Iris pigment epithelial cell (primary cell): ENCODE measurements at regions not wholly inside any gene's neighbourhood (a gene's known extent, or its start where the extent isn't known, plus 50 kb on each side); places are given as distances from the start of the nearest gene placed in this dataset.

Source experiments
- DNase-seq: peaks from one replicate; pipeline ENCODE4 v3.0.0-alpha.2; 2011; ENCODE audit warnings: low read depth

DNA sequence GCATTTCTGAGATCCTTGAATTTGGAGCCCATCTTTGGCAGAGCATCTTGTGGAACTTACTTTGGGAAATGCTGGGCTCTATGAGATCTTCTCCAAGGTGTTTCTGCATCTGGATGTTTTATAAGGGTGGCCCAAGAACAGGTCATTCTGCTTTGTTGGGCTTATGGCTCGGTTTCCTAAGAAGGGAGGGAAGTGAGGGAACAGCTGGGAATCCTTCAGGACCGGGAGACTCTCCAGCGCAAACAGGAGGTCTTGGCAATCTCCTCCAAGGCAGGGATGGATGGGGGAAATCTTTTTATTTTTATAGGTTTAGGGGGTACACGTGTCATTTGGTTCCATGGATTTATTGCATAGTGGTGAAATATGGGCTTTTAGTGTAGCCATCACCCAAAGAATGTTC, 54.7 kb downstream of the IRX3 start:
- no peak for DNase-seq

DNA sequence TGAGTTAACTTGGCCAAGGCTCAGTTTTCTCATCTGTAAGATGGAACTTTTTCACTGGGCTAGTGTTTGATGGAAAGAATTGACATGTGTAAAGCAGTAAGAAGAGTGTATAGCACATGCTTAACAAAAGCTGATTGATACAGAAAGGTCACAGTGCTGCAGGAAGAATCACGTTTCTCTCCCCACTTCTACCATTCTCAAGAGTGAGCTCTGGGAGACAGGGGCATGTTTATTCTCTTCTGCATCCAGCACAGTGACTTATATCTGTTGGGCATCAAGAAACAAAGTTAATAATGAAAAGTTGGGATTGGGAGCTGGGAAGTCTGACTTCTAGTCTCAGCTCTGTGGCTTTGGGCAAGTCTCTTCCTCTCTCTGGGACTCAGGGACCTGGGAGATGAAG, 55.3 kb downstream of the IRX3 start:
- DNase-seq = no peak

DNA sequence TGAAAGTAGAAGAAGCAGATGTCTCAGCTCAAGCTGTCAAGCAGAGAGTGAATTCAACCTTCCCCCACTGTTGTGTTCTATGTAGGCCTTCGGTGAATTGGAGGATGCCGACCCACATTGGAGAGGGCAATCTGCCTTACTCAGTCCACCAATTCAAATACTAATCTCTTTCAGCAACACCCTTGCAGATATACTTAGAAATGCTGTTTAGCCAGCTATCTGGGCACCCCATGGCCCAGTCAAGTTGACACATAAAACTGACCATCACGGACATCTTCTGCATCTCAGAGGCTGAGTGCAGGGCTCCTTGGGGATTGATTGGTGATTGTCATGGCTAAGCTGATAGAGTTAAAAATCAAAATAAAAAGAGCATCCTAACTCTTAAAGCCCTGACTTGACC, 58.3 kb downstream of the IRX3 start:
- no peak for DNase-seq

DNA sequence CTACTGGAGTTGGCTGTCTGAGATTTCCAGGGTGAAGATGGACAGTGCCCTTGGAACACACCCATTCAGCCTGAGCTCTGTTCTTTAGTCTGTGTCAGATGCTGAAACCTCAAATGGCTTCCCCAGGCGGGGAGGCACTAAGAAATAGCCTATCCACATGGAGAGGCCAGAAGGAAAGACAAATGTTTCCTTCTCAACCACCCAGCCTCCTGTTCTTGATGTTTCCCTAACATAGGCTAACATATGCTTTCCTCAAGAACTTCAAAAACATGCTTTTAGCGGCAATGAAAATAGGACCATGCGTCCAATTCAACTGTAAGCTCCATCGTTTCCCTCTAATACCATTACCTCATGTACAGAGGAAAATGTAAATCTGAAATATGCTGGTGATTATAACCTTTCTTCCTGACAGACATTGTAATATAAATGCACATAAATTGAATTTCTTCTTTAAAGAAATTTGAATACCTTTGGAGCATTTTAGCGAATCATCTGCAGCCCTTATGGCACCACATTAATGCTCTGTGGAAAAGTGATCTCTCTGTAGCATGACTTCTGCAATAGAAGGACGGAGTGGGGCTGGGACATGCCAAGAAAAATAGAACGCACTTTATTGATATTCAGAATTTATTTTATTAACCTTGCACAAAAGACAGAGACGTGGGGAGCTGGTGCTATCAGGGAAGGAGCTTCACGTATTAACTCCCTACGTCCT, 60.1 kb downstream of the IRX3 start:
- no peak for DNase-seq

DNA sequence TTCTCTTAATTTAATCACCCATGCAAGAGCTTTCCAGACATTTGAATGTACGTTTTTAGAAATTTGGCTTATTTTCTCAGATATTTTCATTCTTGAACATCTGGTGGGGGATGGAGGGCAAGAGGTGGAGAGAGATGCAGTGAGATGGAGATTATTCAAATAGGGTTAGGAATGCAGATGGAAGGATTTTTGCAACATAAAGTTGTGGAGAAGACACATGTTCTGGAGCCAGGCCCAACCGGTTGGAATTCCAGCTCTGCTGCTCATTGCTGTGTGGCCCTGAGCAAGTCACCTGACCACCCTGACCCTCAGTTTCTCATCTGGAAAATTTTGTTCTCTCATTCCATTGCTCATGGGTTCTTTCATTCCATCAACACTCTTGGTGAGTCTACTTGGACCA, 66.9 kb downstream of the IRX3 start:
- DNase-seq = no peak

DNA sequence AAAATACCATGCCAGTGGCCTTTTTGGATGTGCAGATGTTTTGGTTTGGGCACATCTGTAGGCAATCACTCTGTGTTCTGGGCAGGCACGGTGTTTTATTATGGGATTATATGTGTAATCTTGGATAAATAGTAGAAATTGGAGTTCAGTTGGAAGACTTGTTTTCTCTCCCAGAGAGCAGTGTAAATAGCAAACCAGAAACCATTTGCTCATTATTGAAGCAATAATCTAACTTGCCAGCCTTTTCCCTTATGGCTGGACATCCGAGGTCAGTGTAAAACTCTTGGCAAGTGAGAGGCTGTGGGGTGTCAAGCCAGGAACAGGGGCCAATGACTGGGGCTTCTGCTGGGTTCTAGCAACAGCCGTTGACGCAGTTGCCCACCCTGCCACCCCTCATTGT, 69.9 kb downstream of the IRX3 start:
- no peak for DNase-seq

DNA sequence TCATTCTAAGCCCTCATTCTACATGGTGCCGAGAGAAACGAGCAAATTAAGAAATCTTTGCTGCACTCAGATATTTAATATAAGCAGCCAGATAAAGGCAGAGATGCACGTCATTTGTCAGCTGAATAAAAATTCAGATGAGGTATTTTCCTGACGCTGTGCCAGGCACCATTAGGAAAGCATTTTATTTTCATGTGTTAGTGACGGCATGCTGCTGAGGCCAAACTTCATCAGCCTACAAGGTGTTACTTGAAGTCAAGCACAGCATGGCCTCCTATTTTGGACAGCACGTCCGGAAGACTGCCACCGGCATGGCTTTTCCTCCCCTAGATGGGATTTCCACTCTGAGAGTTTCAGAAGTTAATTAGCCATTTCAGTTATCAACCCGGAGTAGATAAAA, 70.3 kb downstream of the IRX3 start:
- no peak for DNase-seq

DNA sequence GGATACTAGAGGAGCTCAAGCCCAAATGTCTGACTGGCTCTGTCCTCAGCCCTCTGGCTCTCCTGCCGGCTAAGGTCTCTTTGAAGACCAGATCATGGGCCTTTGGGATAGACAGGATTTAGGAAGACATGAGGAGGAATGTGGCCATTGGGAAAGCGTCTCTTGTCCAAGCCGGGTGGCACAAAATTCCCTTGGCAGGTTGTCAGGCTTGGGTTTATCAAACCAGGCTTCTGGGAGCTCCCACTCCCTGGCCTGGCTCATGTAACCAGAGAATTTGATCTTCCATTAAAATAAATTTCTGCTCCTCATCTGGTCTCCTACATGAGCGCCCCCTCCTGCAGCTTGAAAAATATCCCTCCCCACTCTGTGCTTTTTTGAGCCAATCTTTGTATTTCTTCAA, 71.1 kb downstream of the IRX3 start:
- no peak for DNase-seq

DNA sequence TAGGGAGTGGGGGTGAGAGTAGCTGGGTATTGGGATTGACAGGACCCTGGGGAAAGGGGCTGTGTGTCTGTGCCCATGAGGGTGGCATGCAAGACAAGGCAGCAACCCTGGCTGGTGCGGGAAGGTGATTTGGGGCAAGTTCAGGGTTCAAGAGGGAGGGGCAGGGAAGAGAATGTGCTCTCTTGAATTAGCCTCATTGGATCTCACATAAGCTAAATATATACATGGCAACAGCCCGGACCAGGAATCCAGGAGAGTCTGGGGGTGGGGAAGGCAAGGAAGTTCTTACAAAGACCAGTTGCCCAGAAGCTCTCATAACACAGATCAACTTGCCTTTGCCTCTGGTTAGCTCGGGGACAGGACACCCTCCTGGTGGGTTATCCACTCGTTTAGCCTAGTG, 73.3 kb downstream of the IRX3 start:
- no peak for DNase-seq

DNA sequence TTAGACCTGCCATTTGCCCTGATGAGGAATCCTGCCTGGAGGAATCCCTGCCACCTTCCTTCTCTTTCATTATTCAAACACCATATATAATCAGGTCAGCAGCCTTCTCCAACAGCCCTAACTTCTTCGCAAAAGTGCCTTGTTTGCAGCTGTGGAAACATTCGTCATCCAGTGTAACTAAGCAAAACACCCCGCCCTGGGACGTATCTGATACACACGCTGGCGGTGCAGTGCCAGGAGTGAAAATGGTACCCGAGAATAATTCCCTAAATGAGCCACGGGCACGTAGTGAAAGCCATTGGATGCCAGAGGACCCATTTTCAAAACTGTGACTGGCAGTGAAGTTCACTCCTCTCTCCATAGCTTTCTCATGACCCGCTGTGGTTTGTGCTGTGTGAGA, 73.7 kb downstream of the IRX3 start:
- no peak for DNase-seq

DNA sequence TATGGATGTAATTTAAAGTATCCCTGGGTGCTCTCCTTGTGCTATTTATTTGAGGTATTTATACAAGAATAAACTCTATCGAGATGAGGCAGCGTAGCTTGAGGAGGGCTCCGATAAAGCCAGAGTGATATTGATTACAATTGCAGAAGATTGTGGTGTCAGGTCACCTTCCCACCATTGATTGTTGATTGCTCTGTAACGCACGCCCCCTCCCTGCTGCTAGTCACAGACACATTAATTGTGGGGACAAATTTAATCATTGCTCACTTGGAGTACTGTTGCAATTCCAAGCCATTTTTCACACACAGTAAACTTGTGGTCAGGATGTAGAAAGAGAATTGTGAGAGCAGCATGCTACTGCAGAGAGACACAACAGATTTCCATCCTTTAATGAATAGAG, 75.4 kb downstream of the IRX3 start:
- no peak for DNase-seq

DNA sequence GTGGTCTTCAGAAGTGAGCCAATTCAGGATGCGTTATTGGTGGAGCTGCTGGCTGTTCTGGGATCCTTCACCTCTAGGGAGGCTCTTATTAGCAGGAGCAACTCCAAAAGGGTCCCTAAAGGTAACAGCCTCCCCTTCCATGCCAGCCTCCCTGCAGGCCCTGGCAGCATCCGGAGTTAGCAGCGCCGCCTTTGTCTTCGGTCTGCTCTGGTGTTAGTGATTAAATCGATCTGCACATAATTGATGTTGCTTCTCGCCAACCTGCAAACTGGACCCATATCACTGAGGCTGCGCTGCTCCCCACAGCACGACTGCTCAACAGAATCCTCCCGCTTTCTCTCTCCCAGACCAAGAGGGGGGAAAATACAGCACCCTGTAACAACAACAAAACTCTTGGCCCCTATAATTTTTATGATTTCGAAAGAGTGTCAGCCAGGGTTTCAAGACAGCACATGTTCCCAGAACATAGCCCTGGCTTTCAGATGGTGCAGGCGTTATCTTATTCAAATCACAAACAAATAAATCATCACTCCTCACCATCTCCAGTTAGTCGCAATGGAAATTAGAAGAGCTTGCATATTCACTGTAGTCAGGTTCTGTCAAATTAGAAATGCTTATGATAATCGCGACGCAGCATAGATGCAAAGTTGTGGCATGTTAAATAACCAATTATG, 76.0 kb downstream of the IRX3 start:
- DNase-seq = no peak

DNA sequence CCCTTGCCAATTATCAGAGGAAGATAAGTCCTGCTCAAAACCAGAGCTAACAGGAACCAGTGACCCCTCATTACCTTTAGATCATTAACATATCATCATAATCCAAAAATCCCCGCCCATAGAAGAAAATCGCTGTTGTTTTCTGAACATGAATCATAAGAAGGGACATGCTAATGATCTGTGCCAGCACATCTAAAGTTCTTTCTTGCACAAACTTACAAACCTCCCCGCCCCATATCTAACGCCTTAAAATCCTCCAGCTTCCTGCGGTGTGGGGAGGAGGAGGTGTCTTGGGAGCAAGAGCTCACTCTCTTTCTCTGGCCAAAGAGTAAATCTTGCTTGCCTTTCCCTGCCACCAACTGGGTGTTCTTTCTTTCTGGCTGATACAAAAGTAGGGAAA, 78.3 kb downstream of the IRX3 start:
- peak; percentile 5 for DNase-seq

DNA sequence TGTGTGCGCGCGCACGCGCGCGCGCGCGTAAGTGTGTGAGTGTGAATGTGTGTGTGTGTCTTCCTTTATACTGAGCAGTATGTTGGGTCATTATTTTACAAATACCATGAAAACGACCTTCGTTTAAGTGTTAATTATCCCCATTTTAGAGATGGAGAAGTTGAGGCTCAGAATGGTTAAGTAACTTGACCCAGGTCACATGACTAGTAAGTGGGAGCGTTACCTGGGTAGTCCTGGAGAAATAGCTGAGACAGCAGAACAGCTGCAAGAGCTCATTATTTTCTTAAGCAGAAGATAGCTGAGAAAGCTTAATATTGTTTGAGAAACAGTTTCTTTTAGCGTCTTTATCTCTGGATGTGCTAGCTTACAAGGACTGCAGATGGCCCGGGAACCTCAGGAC, 78.8 kb downstream of the IRX3 start:
- no peak for DNase-seq

DNA sequence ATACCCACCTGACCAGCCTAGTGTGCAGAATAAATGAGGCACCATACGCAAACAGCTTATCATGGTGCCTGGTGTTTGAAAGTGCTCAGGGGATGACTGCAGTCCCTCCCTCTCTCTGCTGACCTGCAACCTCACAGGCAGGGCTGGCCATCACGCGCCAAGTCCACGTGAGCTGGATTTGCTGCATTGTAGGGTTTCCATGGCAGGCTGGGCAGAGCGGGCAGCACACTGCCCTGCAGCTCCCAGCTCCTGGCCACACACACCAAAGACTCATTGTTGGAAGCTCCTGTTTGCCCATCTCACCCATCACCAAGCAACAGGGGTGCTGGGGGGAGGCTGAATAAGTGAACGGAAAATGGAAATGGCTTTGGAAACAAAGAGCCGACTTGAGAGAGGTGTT, 81.8 kb downstream of the IRX3 start:
- no peak for DNase-seq

DNA sequence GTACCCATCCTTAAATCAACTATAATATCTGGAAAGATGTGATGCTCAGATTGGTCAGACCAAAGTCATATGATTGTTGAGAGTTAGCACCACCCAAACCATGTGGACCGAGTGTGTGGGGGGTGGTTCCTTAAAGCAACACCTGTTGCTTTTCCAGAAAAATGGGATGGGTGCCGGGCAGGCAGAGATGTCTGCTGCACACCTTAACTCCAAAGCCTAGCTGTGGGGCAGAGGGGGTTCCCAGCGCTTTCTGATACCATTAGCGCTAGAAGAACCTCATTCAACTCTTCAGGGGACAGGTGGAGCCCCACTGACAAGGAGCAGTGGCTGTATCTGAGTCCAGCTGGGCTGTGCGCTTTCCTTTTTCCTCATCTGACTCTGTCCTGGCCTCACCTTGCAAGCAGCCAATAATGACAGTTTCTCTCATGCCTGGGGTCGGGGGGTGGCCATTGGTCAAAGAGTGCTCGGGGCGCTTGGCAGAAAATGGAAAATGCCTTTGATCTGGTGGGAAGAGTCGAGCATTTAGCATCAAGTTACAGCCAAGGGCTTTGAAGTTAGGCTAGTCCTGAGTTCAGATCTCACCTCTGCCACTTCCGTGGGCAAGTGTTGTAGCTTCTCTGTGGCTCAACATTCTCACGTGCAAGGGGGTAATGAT, 82.6 kb downstream of the IRX3 start:
- DNase-seq = no peak

DNA sequence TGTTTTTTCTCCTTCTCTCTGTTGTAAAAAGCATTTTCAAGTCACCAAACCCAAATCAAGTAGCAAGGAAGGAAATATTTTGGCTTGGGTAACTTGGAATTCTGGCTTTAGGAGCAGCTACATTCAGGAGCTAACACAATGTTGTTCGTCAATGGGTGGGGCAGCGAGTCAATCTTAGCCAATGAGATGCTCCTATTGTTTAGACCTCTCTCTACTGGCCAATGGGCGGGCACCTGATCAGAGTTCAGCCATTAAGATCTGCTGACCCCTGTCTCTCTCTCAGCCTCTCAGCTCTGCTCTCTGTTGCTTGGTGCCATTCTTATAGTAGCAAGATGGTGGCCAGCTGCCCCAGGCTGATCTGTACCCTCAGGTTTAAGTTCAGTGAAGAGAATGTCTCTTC, 83.2 kb downstream of the IRX3 start:
- DNase-seq = no peak
